ENCODE measurements at regions not wholly inside any gene's neighbourhood (a gene's known extent, or its start where the extent isn't known, plus 50 kb on each side); places are given as distances from the start of the nearest gene placed in this dataset.

GRCh38 chr12:87136330-87136976, 880.3 kb upstream of the MGAT4C start:
- Mint-ChIP-seq H3K27ac (peak overlapping the region; percentile 69), H3K27me3 (no peaks in the 10 kb centered on the region), H3K4me3 (ENCODE audit: low read depth) (no peak overlapping the region), H3K4me1 (ENCODE audit: low read depth) (peaks cover 3% of the 10 kb centered on the region), H3K9me3 (ENCODE audit: low read depth) (peaks cover 2% of the 10 kb centered on the region), H3K36me3 (ENCODE audit: insufficient read depth) (no peaks in the 10 kb centered on the region)
- no peak for TF ChIP-seq CTCF (IDR thresholded peaks at IDR 0.05; ENCODE audit: unreplicated experiment)
- DNase-seq (ENCODE audit: low spot score, unreplicated experiment) = no peak

DNA sequence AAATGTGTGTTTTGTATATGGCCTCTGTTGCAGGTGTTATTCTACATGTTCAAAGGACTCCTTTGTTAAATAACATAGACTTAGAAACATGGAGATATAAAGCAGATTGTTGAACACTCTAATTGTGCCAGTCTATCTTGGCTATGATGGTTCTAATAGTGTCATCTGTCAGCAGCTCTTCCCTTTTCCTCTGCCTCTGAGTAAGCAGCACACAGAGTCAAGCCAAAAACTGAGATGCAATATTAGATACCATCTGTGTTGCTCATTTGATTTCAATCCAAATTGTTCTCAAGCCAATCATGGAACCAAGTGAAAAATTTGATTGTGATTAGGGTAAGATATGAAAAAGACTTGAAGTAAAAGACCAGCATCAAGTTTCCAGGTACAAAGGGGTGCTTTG, 871.1 kb upstream of the MGAT4C start:
- H3K36me3 Mint-ChIP-seq (ENCODE audit: insufficient read depth) = no peaks in the 10 kb centered on the region
- no peaks in the 10 kb centered on the region for H3K4me1 Mint-ChIP-seq (ENCODE audit: low read depth)
- no peak for TF ChIP-seq CTCF (IDR thresholded peaks at IDR 0.05; ENCODE audit: unreplicated experiment)
- no peak overlapping the region for H3K27ac Mint-ChIP-seq
- no peak overlapping the region for H3K4me3 Mint-ChIP-seq (ENCODE audit: low read depth)
- H3K27me3 Mint-ChIP-seq = no peaks in the 10 kb centered on the region
- no peak for DNase-seq (ENCODE audit: low spot score, unreplicated experiment)
- peaks cover 5% of the 10 kb centered on the region for H3K9me3 Mint-ChIP-seq (ENCODE audit: low read depth)

- Mint-ChIP-seq H3K4me1 (ENCODE audit: low read depth) (no peaks in the 10 kb centered on the region), H3K36me3 (ENCODE audit: insufficient read depth) (no peaks in the 10 kb centered on the region), H3K27me3 (no peaks in the 10 kb centered on the region), H3K27ac (no peak overlapping the region), H3K9me3 (ENCODE audit: low read depth) (peaks cover 5% of the 10 kb centered on the region), H3K4me3 (ENCODE audit: low read depth) (no peak overlapping the region)
- no peak for DNase-seq (ENCODE audit: low spot score, unreplicated experiment)
- TF ChIP-seq CTCF (IDR thresholded peaks at IDR 0.05; ENCODE audit: unreplicated experiment) = no peak
These were observed 865.7 kb upstream of the MGAT4C start for GRCh38 chr12:87121896-87122295.

GRCh38 chr12:87120440-87120839, 864.2 kb upstream of the MGAT4C start:
- Mint-ChIP-seq H3K4me3 (ENCODE audit: low read depth) (no peak overlapping the region), H3K27me3 (no peaks in the 10 kb centered on the region), H3K9me3 (ENCODE audit: low read depth) (peaks cover 5% of the 10 kb centered on the region), H3K36me3 (ENCODE audit: insufficient read depth) (no peaks in the 10 kb centered on the region), H3K27ac (no peak overlapping the region), H3K4me1 (ENCODE audit: low read depth) (no peaks in the 10 kb centered on the region)
- no peak for TF ChIP-seq CTCF (IDR thresholded peaks at IDR 0.05; ENCODE audit: unreplicated experiment)
- DNase-seq (ENCODE audit: low spot score, unreplicated experiment) = no peak

DNA sequence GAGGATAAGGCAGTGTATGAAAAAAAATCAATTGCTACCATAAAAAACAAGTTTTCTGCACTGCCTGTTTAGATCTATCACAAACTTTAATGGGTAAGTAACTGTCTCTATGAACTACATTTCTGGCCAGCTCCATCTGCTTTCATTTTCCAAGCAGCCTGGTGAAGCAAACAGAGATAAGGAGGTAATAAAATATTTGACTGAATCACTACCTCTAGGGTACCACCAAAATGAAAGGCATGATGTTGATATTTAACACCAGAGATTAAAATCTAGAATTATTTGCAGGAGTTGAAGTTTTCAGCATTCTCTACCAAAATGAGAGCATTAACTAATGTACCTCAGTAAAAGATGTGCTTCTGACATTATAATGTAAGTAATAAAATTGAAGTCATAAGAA, 863.5 kb upstream of the MGAT4C start:
- no peaks in the 10 kb centered on the region for H3K36me3 Mint-ChIP-seq (ENCODE audit: insufficient read depth)
- no peak for TF ChIP-seq CTCF (IDR thresholded peaks at IDR 0.05; ENCODE audit: unreplicated experiment)
- no peaks in the 10 kb centered on the region for H3K27me3 Mint-ChIP-seq
- peaks cover 5% of the 10 kb centered on the region for H3K9me3 Mint-ChIP-seq (ENCODE audit: low read depth)
- H3K4me1 Mint-ChIP-seq (ENCODE audit: low read depth) = no peaks in the 10 kb centered on the region
- no peak overlapping the region for H3K4me3 Mint-ChIP-seq (ENCODE audit: low read depth)
- no peak overlapping the region for H3K27ac Mint-ChIP-seq
- no peak for DNase-seq (ENCODE audit: low spot score, unreplicated experiment)
